ENCODE measurements at regions not wholly inside any gene's neighbourhood (a gene's known extent, or its start where the extent isn't known, plus 50 kb on each side); places are given as distances from the start of the nearest gene placed in this dataset.
"Not testable (repeated sequence)": the region's sequence is repeated elsewhere in the genome, so short reads cannot be mapped to it uniquely, and the experiment has no call there.

- in situ Hi-C loops (cut with MboI); H2AFZ ChIP-seq (ENCODE audit: low read depth, low read length); H3K9ac ChIP-seq (ENCODE audit: insufficient read depth in 1 of 2, low read depth in 2 of 2, low read length in 2 of 2); H3K9me3 ChIP-seq (replicated peaks; ENCODE audit: control insufficient read depth, insufficient read depth, low read depth, low read length); H3K4me2 ChIP-seq (ENCODE audit: insufficient read depth, low read length); H3K4me1 ChIP-seq (replicated peaks in 1 of 2; ENCODE audit: control insufficient read depth in 2 of 2, insufficient read depth in 2 of 2, low read length in 2 of 2); H4K20me1 ChIP-seq (replicated peaks; ENCODE audit: control insufficient read depth, insufficient read depth, low read length); H3K79me2 ChIP-seq (ENCODE audit: control insufficient read depth, insufficient read depth, low read length); H3K36me3 ChIP-seq (ENCODE audit: control insufficient read depth, insufficient read depth, low read length); FAIRE-seq; H3K27ac ChIP-seq (ENCODE audit: extremely low read depth, low read depth, low read length); H3K9me1 ChIP-seq (ENCODE audit: control insufficient read depth, insufficient read depth, low read length); intact Hi-C loops (cut with micrococcal nuclease); CTCF ChIA-PET (ENCODE audit: low intra/inter-chr PET ratio); ATAC-seq; DNase-seq (ENCODE audit: extremely low read depth in 1 of 4, low spot score in 3 of 4); H3K27me3 ChIP-seq (ENCODE audit: control insufficient read depth in 2 of 2, insufficient read depth in 2 of 2, low read length in 2 of 2); POLR2A ChIA-PET; BruUV-seq (replicated peaks); H3K4me3 ChIP-seq: not testable (repeated sequence)
- peak; percentile 5 for TF ChIP-seq ZNF146 (CRISPR knock-in tag; IDR thresholded peaks at IDR 0.05; ENCODE audit: unreplicated experiment)
- WGBS (ENCODE audit: insufficient coverage, low coverage, missing lambda C conversion rate) = 20% methylated on average over 2 of the region's 7 CpGs
These were observed 158.8 kb upstream of the ARHGAP5 start for GRCh38 chr14:31918289-31918688.

GRCh38 chr14:31920001-31920400 is 157.1 kb upstream of the ARHGAP5 start:
- H3K36me3 ChIP-seq (ENCODE audit: control insufficient read depth, insufficient read depth, low read length) = no peaks in the 10 kb centered on the region
- no peak overlapping the region for H3K9ac ChIP-seq (ENCODE audit: insufficient read depth in 1 of 2, low read depth in 2 of 2, low read length in 2 of 2)
- H3K4me2 ChIP-seq (ENCODE audit: insufficient read depth, low read length) = no peak overlapping the region
- H3K9me3 ChIP-seq (replicated peaks; ENCODE audit: control insufficient read depth, insufficient read depth, low read depth, low read length) = no peaks in the 10 kb centered on the region
- no peak for FAIRE-seq
- no peaks in the 10 kb centered on the region for H3K27me3 ChIP-seq (ENCODE audit: control insufficient read depth in 2 of 2, insufficient read depth in 2 of 2, low read length in 2 of 2)
- POLR2A ChIA-PET = no interaction called here
- H2AFZ ChIP-seq (ENCODE audit: low read depth, low read length) = no peak overlapping the region
- H3K4me1 ChIP-seq (replicated peaks in 1 of 2; ENCODE audit: control insufficient read depth in 2 of 2, insufficient read depth in 2 of 2, low read length in 2 of 2) = no peaks in the 10 kb centered on the region; a peak in 1 of 5 replicates
- ATAC-seq = no peak
- no peaks in the 10 kb centered on the region for H3K9me1 ChIP-seq (ENCODE audit: control insufficient read depth, insufficient read depth, low read length)
- H3K79me2 ChIP-seq (ENCODE audit: control insufficient read depth, insufficient read depth, low read length) = no peaks in the 10 kb centered on the region
- CTCF ChIA-PET (ENCODE audit: low intra/inter-chr PET ratio) = no interaction called here
- no peak overlapping the region for H3K27ac ChIP-seq (ENCODE audit: extremely low read depth, low read depth, low read length)
- BruUV-seq (replicated peaks) = no TSS peak
- WGBS (ENCODE audit: insufficient coverage, low coverage, missing lambda C conversion rate) = 0% methylated on average over 1 of the region's 1 CpG
- no peak for DNase-seq (ENCODE audit: extremely low read depth in 1 of 4, low spot score in 3 of 4)
- H3K4me3 ChIP-seq = no peak overlapping the region
- no peaks in the 10 kb centered on the region for H4K20me1 ChIP-seq (replicated peaks; ENCODE audit: control insufficient read depth, insufficient read depth, low read length)
- in situ Hi-C loops (cut with MboI) = no loop called here
- intact Hi-C loops (cut with micrococcal nuclease) = no loop called here
- TF ChIP-seq E2F1 (CRISPR knock-in tag; IDR thresholded peaks at IDR 0.05) (no peak), BRCA1 (IDR thresholded peaks at IDR 0.05) (no peak), BRCA1 (CRISPR knock-in tag; IDR thresholded peaks at IDR 0.05) (no peak), CBX1 (IDR thresholded peaks at IDR 0.05; ENCODE audit: low read depth) (no peak), ZC3H11A (IDR thresholded peaks at IDR 0.05; ENCODE audit: low read depth, low read length) (no peak), ATF4 (CRISPR knock-in tag; IDR thresholded peaks at IDR 0.05) (no peak), RHOXF2B (CRISPR knock-in tag; conservative IDR thresholded peaks at IDR 0.05) (no peak), TFAM (CRISPR knock-in tag; conservative IDR thresholded peaks at IDR 0.05) (no peak), ZC3H8 (IDR thresholded peaks at IDR 0.05) (no peak), KLF6 (CRISPR knock-in tag; IDR thresholded peaks at IDR 0.05; ENCODE audit: borderline replicate concordance) (no peak), ZNF668 (CRISPR knock-in tag; IDR thresholded peaks at IDR 0.05) (no peak), SOX6 (IDR thresholded peaks at IDR 0.05) (no peak), PRDM10 (IDR thresholded peaks at IDR 0.05; ENCODE audit: partially characterized antibody) (no peak)
